Thoracic aorta (tissue), 2 donors: ENCODE measurements at regions not wholly inside any gene's neighbourhood (a gene's known extent, or its start where the extent isn't known, plus 50 kb on each side); places are given as distances from the start of the nearest gene placed in this dataset.
"Not testable (repeated sequence)": the region's sequence is repeated elsewhere in the genome, so short reads cannot be mapped to it uniquely, and the experiment has no call there.

Experiments used
- ATAC-seq: fragments of 150-250 bp; one replicate; pipeline ENCODE4 v1.8.0; 2017; ENCODE audit warnings: low read depth; ENCODE audit not compliant: insufficient number of reproducible peaks, low FRiP score
- DNase-seq: peaks from one replicate; pipeline ENCODE4 v3.0.0-alpha.2; 2020; ENCODE audit warnings: low spot score
- H3K27ac ChIP-seq, 2 donors: fragments of 200-600 bp; sonication (generic); 1 replicate in 1 of 2; 2 replicates in 1 of 2; pipeline ENCODE4 v1.5.1; 2016; ENCODE audit warnings: mild to moderate bottlenecking in 2 of 2, moderate library complexity in 2 of 2
- H3K27me3 ChIP-seq: fragments of 200-600 bp; sonication (generic); replicated peaks from 2 replicates; pipeline ENCODE4 v1.6.0; 2016; ENCODE audit warnings: mild to moderate bottlenecking; ENCODE audit not compliant: insufficient read depth
- H3K36me3 ChIP-seq: fragments of 200-600 bp; sonication (generic); one replicate; pipeline ENCODE4 v1.5.1; 2016
- H3K4me1 ChIP-seq, 2 donors: fragments of 200-600 bp; sonication (generic); 1 replicate in 1 of 2; 2 replicates in 1 of 2; pipeline versions ENCODE4 v1.5.1 to v1.6.0; 2016; ENCODE audit warnings: low read depth in 2 of 2, mild to moderate bottlenecking in 1 of 2; ENCODE audit not compliant: control insufficient read depth in 1 of 2
- H3K4me3 ChIP-seq: fragments of 200-600 bp; sonication (generic); 2 replicates; pipeline ENCODE4 v1.5.1; 2016; ENCODE audit warnings: mild to moderate bottlenecking
- H3K9me3 ChIP-seq: fragments of 200-600 bp; sonication (generic); 2 replicates; pipeline ENCODE4 v1.5.1; 2016
- CTCF ChIP-seq: fragments of 200-600 bp; sonication (generic); IDR thresholded peaks from one replicate; pipeline ENCODE4 v1.5.1; 2019; ENCODE audit warnings: antibody characterized with exemption

- no peak for TF ChIP-seq CTCF
- H3K4me1 ChIP-seq, result peaks cover 0 to 7% of the 10 kb centered on the region in 2 donors
- DNase-seq, result no peak
- H3K27ac ChIP-seq, result no peak overlapping the region
- no peaks in the 10 kb centered on the region for H3K27me3 ChIP-seq
- H3K4me3 ChIP-seq, result no peak overlapping the region
- no peak for ATAC-seq
- H3K36me3 ChIP-seq, result no peaks in the 10 kb centered on the region
- H3K9me3 ChIP-seq, result no peaks in the 10 kb centered on the region
Observed at GRCh38 chr6:153309651-153310050, 178.6 kb upstream of the RGS17 start.

- ATAC-seq (no peak), DNase-seq (no peak)
- H3K27me3 ChIP-seq, result no peaks in the 10 kb centered on the region
- no peaks in the 10 kb centered on the region for H3K4me1 ChIP-seq
- no peak overlapping the region for H3K27ac ChIP-seq
- H3K36me3 ChIP-seq, result no peaks in the 10 kb centered on the region
- H3K9me3 ChIP-seq, result no peaks in the 10 kb centered on the region
- no peak overlapping the region for H3K4me3 ChIP-seq
- no peak for TF ChIP-seq CTCF
Observed at GRCh38 chr6:153302133-153302532, 171.1 kb upstream of the RGS17 start.

- no peak for TF ChIP-seq CTCF
- DNase-seq, result no peak
- no peaks in the 10 kb centered on the region for H3K9me3 ChIP-seq
- H3K4me3 ChIP-seq, result no peak overlapping the region
- no peaks in the 10 kb centered on the region for H3K27me3 ChIP-seq
- H3K27ac ChIP-seq, result no peak overlapping the region
- ATAC-seq, result no peak
- no peaks in the 10 kb centered on the region for H3K4me1 ChIP-seq
- no peaks in the 10 kb centered on the region for H3K36me3 ChIP-seq
Observed at GRCh38 chr6:153301602-153302001, 170.5 kb upstream of the RGS17 start.

- not testable (repeated sequence) for H3K36me3 ChIP-seq, H3K27ac ChIP-seq, DNase-seq
Observed at GRCh38 chr6:153282456-153282855, 151.4 kb upstream of the RGS17 start.

GRCh38 chr6:153275997-153276396, 144.9 kb upstream of the RGS17 start:
- H3K4me1 ChIP-seq, result no peaks in the 10 kb centered on the region
- ATAC-seq (no peak), DNase-seq (no peak)
- H3K27me3 ChIP-seq, result no peaks in the 10 kb centered on the region
- TF ChIP-seq CTCF, result no peak
- no peak overlapping the region for H3K27ac ChIP-seq
- no peaks in the 10 kb centered on the region for H3K36me3 ChIP-seq
- no peak overlapping the region for H3K4me3 ChIP-seq
- H3K9me3 ChIP-seq, result no peaks in the 10 kb centered on the region

More at GRCh38 chr6:153282456-153282855, 151.4 kb upstream of the RGS17 start:
- H3K9me3 ChIP-seq, H3K4me3 ChIP-seq, ATAC-seq, H3K27me3 ChIP-seq, H3K4me1 ChIP-seq: not testable (repeated sequence)

- H3K27me3 ChIP-seq, result no peaks in the 10 kb centered on the region
- no peak for ATAC-seq
- no peak for TF ChIP-seq CTCF
- H3K27ac ChIP-seq, result no peak overlapping the region
- H3K9me3 ChIP-seq, result no peaks in the 10 kb centered on the region
- no peak overlapping the region for H3K4me3 ChIP-seq
- no peak for DNase-seq
- no peaks in the 10 kb centered on the region for H3K4me1 ChIP-seq
- H3K36me3 ChIP-seq, result no peaks in the 10 kb centered on the region
Observed at GRCh38 chr6:153272201-153272980, 141.3 kb upstream of the RGS17 start.
